ENCODE measurements at regions not wholly inside any gene's neighbourhood (a gene's known extent, or its start where the extent isn't known, plus 50 kb on each side); places are given as distances from the start of the nearest gene placed in this dataset.
"Not testable (repeated sequence)": the region's sequence is repeated elsewhere in the genome, so short reads cannot be mapped to it uniquely, and the experiment has no call there.

- not testable (repeated sequence) for TF ChIP-seq CTCF, POLR2A (IDR thresholded peaks at IDR 0.05)
Observed at GRCh38 chr11:67774175-67774574, 99.8 kb upstream of the ALDH3B2 start.
